H9 (cell line): ENCODE measurements at regions not wholly inside any gene's neighbourhood (a gene's known extent, or its start where the extent isn't known, plus 50 kb on each side); places are given as distances from the start of the nearest gene placed in this dataset.

ENCODE experiments used
- DNase-seq: peaks from one replicate; pipeline ENCODE4 v3.0.0-alpha.2; 2017
- H2AFZ ChIP-seq: one replicate; pipeline ENCODE4 v1.6.1; 2013; ENCODE audit warnings: mild to moderate bottlenecking, low read length, control low read depth, moderate library complexity
- H2AK5ac ChIP-seq: 2 replicates; pipeline ENCODE4 v1.6.1; 2013; ENCODE audit warnings: low read length, control low read depth, mixed read lengths; ENCODE audit not compliant: insufficient read length
- H2BK120ac ChIP-seq: one replicate; pipeline ENCODE4 v1.6.1; 2013; ENCODE audit warnings: low read depth, mild to moderate bottlenecking, low read length, control low read depth, inconsistent platforms; ENCODE audit not compliant: poor library complexity, severe bottlenecking
- H2BK12ac ChIP-seq: 2 replicates; pipeline ENCODE4 v1.6.1; 2013; ENCODE audit warnings: low read length, control low read depth, mixed read lengths, low read depth; ENCODE audit not compliant: insufficient read length
- H2BK15ac ChIP-seq: 2 replicates; pipeline ENCODE4 v1.6.1; 2013; ENCODE audit warnings: low read depth, low read length, control low read depth
- H2BK20ac ChIP-seq: one replicate; pipeline ENCODE4 v1.6.1; 2013; ENCODE audit warnings: low read depth, mild to moderate bottlenecking, low read length, control low read depth, inconsistent platforms; ENCODE audit not compliant: poor library complexity, severe bottlenecking
- H2BK5ac ChIP-seq: 2 replicates; pipeline ENCODE4 v1.6.1; 2013; ENCODE audit warnings: low read length, control low read depth, mixed read lengths; ENCODE audit not compliant: insufficient read length
- H3K14ac ChIP-seq: 2 replicates; pipeline ENCODE4 v1.6.1; 2013; ENCODE audit warnings: low read length, control low read depth; ENCODE audit not compliant: insufficient read depth
- H3K18ac ChIP-seq: 2 replicates; pipeline ENCODE4 v1.6.1; 2013; ENCODE audit warnings: low read depth, mild to moderate bottlenecking, mixed read lengths, low read length, control low read depth; ENCODE audit not compliant: insufficient read length
- H3K23ac ChIP-seq: 2 replicates; pipeline ENCODE4 v1.6.1; 2013; ENCODE audit warnings: low read length, control low read depth, mixed read lengths, low read depth; ENCODE audit not compliant: insufficient read length
- H3K23me2 ChIP-seq: 2 replicates; pipeline ENCODE4 v1.6.1; 2013; ENCODE audit warnings: low read depth, mild to moderate bottlenecking, mixed read lengths, low read length, control low read depth; ENCODE audit not compliant: insufficient read length, poor library complexity, severe bottlenecking
- H3K27ac ChIP-seq: 2 replicates; pipeline ENCODE4 v1.5.1; 2013; ENCODE audit warnings: low read length, control low read depth, mixed read lengths, low read depth; ENCODE audit not compliant: insufficient read length
- H3K27me3 ChIP-seq: 2 replicates; pipeline ENCODE4 v1.6.1; 2013; ENCODE audit warnings: low read length, control low read depth, inconsistent platforms; ENCODE audit not compliant: insufficient read depth
- H3K4ac ChIP-seq: 2 replicates; pipeline ENCODE4 v1.6.1; 2013; ENCODE audit warnings: low read depth, mild to moderate bottlenecking, control low read depth, inconsistent platforms, low read length, moderate library complexity
- H3K4me1 ChIP-seq: 2 replicates; pipeline ENCODE4 v1.6.1; 2013; ENCODE audit warnings: low read length, control low read depth, inconsistent platforms; ENCODE audit not compliant: insufficient read depth
- H3K4me2 ChIP-seq: 2 replicates; pipeline ENCODE4 v1.6.1; 2013; ENCODE audit warnings: low read length, control low read depth, mixed read lengths; ENCODE audit not compliant: insufficient read length, insufficient read depth
- H3K56ac ChIP-seq: 2 replicates; pipeline ENCODE4 v1.6.1; 2013; ENCODE audit warnings: low read depth, mild to moderate bottlenecking, mixed read lengths, low read length, control low read depth; ENCODE audit not compliant: insufficient read length
- H3K79me1 ChIP-seq: 2 replicates; pipeline ENCODE4 v1.6.1; 2013; ENCODE audit warnings: low read depth, mild to moderate bottlenecking, moderate library complexity, low read length, control low read depth, inconsistent platforms; ENCODE audit not compliant: insufficient read depth, poor library complexity, severe bottlenecking
- H3K79me2 ChIP-seq: 2 replicates; pipeline ENCODE4 v1.6.1; 2013; ENCODE audit warnings: low read length, control low read depth, inconsistent platforms; ENCODE audit not compliant: insufficient read depth
- H3K9ac ChIP-seq: 2 replicates; pipeline ENCODE4 v1.6.1; 2013; ENCODE audit warnings: low read length, control low read depth, mixed read lengths; ENCODE audit not compliant: insufficient read length; ENCODE audit errors: extremely low read depth
- H3K9me3 ChIP-seq: one replicate; pipeline ENCODE4 v1.6.1; 2013; ENCODE audit warnings: low read depth, low read length, inconsistent platforms; ENCODE audit not compliant: control insufficient read depth
- H3T11ph ChIP-seq: one replicate; pipeline ENCODE4 v1.6.1; 2013; ENCODE audit warnings: mild to moderate bottlenecking, low read length, control low read depth, inconsistent platforms
- H4K20me1 ChIP-seq: one replicate; pipeline ENCODE4 v1.6.1; 2013; ENCODE audit not compliant: control insufficient read depth, insufficient read length, insufficient read depth
- H4K5ac ChIP-seq: 2 replicates; pipeline ENCODE4 v1.6.1; 2013; ENCODE audit warnings: low read depth, mild to moderate bottlenecking, mixed read lengths, low read length, control low read depth; ENCODE audit not compliant: insufficient read length
- H4K8ac ChIP-seq: replicated peaks from 2 replicates; pipeline ENCODE4 v1.6.1; 2013; ENCODE audit warnings: low read length, control low read depth, mixed read lengths, low read depth; ENCODE audit not compliant: insufficient read length
- H4K91ac ChIP-seq: 2 replicates; pipeline ENCODE4 v1.6.1; 2013; ENCODE audit warnings: low read depth, mild to moderate bottlenecking, moderate library complexity, mixed read lengths, low read length, control low read depth; ENCODE audit not compliant: insufficient read length
- H3K27ac Mint-ChIP-seq, 3 experiments: 2 replicates in 2 of 3; 3 replicates in 1 of 3; pipeline ENCODE4 v1.8.0; 2020 to 2021; ENCODE audit warnings: mixed read lengths in 3 of 3, mild to moderate bottlenecking in 1 of 3, moderate library complexity in 1 of 3
- H3K27me3 Mint-ChIP-seq: 2 replicates; pipeline ENCODE4 v1.8.0; 2021; ENCODE audit warnings: low read depth, mild to moderate bottlenecking, moderate library complexity, mixed read lengths
- H3K36me3 Mint-ChIP-seq, 3 experiments: 2 replicates in 2 of 3; 3 replicates in 1 of 3; pipeline ENCODE4 v1.8.0; 2020 to 2021; ENCODE audit warnings: low read depth in 3 of 3, mixed read lengths in 3 of 3; ENCODE audit not compliant: insufficient read depth in 1 of 3
- H3K4me1 Mint-ChIP-seq, 2 experiments: 2 replicates each; pipeline ENCODE4 v1.8.0; 2020; ENCODE audit warnings: mixed read lengths in 2 of 2
- H3K4me3 Mint-ChIP-seq, 2 experiments: 2 replicates in 1 of 2; 3 replicates in 1 of 2; pipeline ENCODE4 v1.8.0; 2020 to 2021; ENCODE audit warnings: mild to moderate bottlenecking in 2 of 2, mixed read lengths in 2 of 2, moderate library complexity in 1 of 2
- H3K9me3 Mint-ChIP-seq, 2 experiments: 2 replicates in 1 of 2; 3 replicates in 1 of 2; pipeline ENCODE4 v1.8.0; 2020; ENCODE audit warnings: mild to moderate bottlenecking in 2 of 2, mixed read lengths in 2 of 2, moderate library complexity in 1 of 2
- CTCF ChIP-seq: fragments of 200-600 bp; sonication (generic); conservative IDR thresholded peaks from 3 replicates; pipeline ENCODE4 v1.8.0; 2021; ENCODE audit warnings: antibody characterized with exemption, mild to moderate bottlenecking
- WGBS: extraction: QIAGEN DNeasy Blood & Tissue Kit; methylation state at CpG from one replicate; pipeline ENCODE4 v1.1.7; 2013; ENCODE audit warnings: missing lambda C conversion rate, low lambda C conversion rate, mixed read lengths; ENCODE audit not compliant: insufficient read length; ENCODE audit errors: extremely low coverage; 5-methylcytosine and 5-hydroxymethylcytosine counted together

- Histone ChIP-seq H2BK5ac (no peak overlapping the region), H3K14ac (no peak overlapping the region), H3K23me2 (no peaks in the 10 kb centered on the region), H4K5ac (no peak overlapping the region), H2AFZ (no peak overlapping the region), H2BK15ac (no peak overlapping the region), H3K23ac (no peak overlapping the region), H3K27ac (no peak overlapping the region), H4K91ac (no peak overlapping the region), H2BK12ac (no peak overlapping the region), H3K79me1 (no peaks in the 10 kb centered on the region), H4K8ac (no peak overlapping the region), H3K56ac (no peak overlapping the region), H2BK20ac (no peak overlapping the region), H3K4me2 (no peak overlapping the region), H3K9ac (no peak overlapping the region), H3T11ph (no peak overlapping the region), H3K79me2 (no peaks in the 10 kb centered on the region), H2BK120ac (no peak overlapping the region), H4K20me1 (no peaks in the 10 kb centered on the region), H3K9me3 (no peaks in the 10 kb centered on the region), H2AK5ac (no peak overlapping the region), H3K4me1 (peaks cover 4% of the 10 kb centered on the region), H3K18ac (no peak overlapping the region), H3K27me3 (no peaks in the 10 kb centered on the region), H3K4ac (no peak overlapping the region)
- Mint-ChIP-seq H3K27me3 (no peaks in the 10 kb centered on the region), H3K36me3 (peaks cover 0 to 2% (median 2%) of the 10 kb centered on the region in 3 experiments; a peak in 2 of 7 replicates), H3K9me3 (peaks cover 0 to 1% of the 10 kb centered on the region in 2 experiments; a peak in 2 of 5 replicates), H3K4me1 (peaks cover 15 to 18% of the 10 kb centered on the region in 2 experiments), H3K4me3 (no peak overlapping the region), H3K27ac (no peak overlapping the region)
- no peak for DNase-seq
- WGBS: no CpG with 5 or more reads among the region's 4 CpGs
- TF ChIP-seq CTCF: no peak
Observed at GRCh38 chr2:221671515-221671914, 99.4 kb upstream of the EPHA4 start.
